HS-27A (cell line): ENCODE measurements at regions not wholly inside any gene's neighbourhood (a gene's known extent, or its start where the extent isn't known, plus 50 kb on each side); places are given as distances from the start of the nearest gene placed in this dataset.

Source experiments
- DNase-seq: peaks from one replicate; pipeline ENCODE4 v3.0.0-alpha.2; 2012; ENCODE audit warnings: low read depth, missing footprints

- no peak for DNase-seq
Measured at GRCh38 chr3:102529452-102529851, 94.6 kb downstream of the ZPLD1 start.

DNA sequence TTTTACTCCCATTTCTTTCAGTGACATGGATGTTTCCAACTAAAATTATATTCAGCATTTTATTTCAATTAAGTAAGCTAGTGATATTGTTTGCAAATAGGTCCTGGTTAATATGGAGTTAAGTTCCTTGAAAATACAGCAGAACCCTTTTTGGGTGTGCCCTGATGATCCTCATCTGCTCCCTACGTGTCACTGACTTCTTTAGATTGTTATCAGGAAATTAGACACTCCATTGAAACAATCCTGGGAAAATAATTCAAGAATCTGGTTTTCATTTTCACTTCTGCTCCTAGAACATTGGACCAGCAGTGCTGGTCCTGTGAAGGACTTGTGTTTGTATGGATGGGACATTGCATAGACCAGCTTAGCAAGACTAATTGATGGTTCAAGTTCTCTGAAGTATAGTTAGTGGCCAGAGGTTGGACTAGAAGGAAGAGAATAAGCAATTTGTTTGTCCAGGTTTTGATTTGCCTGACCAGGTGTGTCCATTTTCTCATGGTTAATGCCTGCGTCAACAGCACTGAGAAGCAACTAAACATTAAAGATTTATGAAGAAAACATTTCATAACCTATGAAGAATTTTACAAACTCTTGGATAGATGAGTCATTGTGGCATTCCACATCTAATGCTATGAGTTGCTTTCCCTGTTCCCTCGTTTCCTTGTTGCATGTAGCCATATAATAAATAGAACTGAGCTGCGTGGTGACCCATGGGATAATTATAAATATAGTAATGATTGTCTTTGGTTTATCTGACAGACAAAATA is 95.8 kb downstream of the ZPLD1 start:
- peak; percentile 36 for DNase-seq

GRCh38 chr3:102531686-102532085 is 96.9 kb downstream of the ZPLD1 start:
- no peak for DNase-seq

DNA sequence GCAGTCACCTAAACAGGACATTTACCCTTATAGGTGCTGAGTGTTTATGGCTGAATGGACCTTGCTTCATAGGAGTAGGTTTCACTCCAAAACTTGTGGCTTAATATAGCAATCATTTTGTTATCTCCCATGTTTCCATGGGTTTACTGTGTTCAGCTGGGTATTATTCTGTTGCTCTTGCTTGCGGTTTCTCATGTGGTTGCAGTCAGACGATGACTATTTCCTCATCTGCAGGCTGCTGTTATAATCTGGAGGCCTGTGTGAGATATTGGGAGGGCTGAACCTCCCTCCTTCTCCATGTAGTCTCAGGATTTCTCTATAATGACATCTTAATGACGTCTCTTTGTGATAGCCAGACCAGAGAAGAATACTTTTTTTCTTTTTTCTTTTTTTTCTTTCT is 98.1 kb downstream of the ZPLD1 start:
- DNase-seq: no peak

- DNase-seq: no peak
Measured at GRCh38 chr3:102533784-102534183, 99.0 kb downstream of the ZPLD1 start.

GRCh38 chr3:102536456-102536855 is 101.6 kb downstream of the ZPLD1 start:
- no peak for DNase-seq

DNA sequence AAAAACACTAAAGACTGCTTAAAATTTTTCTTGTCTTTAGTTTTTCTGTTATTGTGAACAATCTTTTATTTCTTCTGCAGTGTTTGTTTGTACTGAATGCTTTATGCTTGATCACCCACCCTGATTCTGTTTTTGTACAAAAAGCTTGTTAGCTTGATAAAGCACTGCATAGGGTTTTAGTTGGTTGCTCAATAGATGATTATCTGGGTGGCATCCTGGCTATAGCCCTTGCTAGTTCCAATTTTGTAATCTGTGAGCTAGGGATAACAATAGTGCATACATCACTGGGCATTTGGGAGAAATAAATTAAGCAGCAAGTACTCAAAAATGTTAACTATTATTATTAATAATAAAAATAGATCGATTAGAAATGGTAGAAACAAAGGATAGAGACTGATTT is 102.3 kb downstream of the ZPLD1 start:
- no peak for DNase-seq

GRCh38 chr3:102544741-102545140 is 109.9 kb downstream of the ZPLD1 start:
- DNase-seq: no peak

DNA sequence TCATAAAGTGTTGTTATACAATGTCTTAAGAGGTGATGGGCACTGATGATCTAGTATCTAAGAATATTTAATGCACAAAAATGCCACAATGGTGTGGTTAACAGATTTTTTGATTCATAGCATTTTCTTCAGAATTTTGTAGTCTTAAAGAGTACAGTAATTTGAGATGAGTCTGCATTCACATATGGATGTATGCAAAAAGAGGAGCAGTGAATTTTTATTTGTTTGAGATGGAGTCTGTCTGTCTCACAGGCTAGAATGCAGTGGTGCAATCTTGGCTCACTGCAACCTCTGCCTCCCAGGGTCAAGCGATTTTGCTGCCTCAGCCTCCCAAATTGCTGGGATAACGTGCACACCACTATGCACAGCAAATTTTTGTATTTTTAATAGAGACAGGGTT is 110.5 kb downstream of the ZPLD1 start:
- DNase-seq: no peak

DNA sequence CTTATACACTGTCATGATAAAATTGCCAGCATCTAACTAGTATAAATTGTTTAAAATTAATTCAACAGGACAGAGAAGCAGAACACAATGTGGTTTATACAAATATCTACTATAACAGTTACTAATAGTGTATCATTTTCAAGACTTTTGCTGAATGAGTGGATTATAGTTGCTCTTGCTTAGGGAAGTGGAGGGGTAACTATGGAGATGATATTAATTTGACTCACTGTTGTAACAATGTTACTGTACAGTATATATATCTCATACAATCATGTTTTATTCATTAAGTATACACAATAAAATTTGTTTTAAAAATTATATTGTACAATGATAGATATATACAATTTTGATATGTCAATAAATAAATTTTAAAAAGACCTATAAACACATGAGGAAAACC is 119.1 kb downstream of the ZPLD1 start:
- no peak for DNase-seq

GRCh38 chr3:102570511-102570910 is 135.7 kb downstream of the ZPLD1 start:
- DNase-seq: no peak

DNA sequence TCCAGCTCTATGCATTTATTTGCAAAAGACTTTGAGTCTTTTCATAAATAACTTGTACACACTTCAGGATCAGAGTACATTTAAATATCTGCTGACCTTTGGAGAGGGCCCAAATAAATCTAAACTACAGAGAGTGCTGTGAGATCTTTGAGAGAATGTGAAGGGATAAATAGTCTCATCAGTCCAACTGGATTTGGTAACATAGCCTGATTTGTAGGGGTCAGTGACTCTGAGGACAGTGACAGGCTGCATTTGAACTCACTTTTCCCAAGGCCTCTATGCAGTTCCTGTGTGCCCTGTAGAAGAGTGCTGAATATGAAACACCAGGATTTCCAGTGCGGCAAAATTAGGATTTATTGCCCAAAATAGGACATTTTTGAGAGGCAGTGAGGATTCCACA is 136.2 kb downstream of the ZPLD1 start:
- no peak for DNase-seq

GRCh38 chr3:102571720-102572384 is 137.0 kb downstream of the ZPLD1 start:
- no peak for DNase-seq

GRCh38 chr3:102573483-102574028 is 138.7 kb downstream of the ZPLD1 start:
- no peak for DNase-seq

GRCh38 chr3:102574355-102574754 is 139.5 kb downstream of the ZPLD1 start:
- no peak for DNase-seq

DNA sequence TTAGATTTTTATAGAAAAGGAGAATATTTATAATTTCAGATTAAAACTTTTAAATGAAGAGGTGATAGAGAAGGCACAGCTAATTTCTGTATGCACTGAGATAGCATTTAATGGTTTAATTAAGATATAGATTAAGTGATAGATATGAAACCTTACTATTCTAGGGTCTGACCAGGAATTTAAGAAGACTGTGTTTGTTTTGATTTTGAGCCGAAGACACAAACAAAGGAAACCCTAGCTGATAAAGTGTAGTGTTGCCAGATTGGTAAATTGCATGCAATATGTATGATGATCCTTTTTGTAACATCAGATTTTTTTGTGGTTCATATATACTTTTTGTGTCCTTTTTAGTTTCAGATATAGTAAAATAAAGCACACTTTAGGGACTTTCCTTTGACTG is 141.8 kb downstream of the ZPLD1 start:
- DNase-seq: no peak

- DNase-seq: no peak
Measured at GRCh38 chr3:102577082-102577789, 142.4 kb downstream of the ZPLD1 start.

- DNase-seq: no peak
Measured at GRCh38 chr3:102580760-102581159, 145.9 kb downstream of the ZPLD1 start.

GRCh38 chr3:102586485-102586884 is 151.7 kb downstream of the ZPLD1 start:
- no peak for DNase-seq

- DNase-seq: no peak
Measured at GRCh38 chr3:102593812-102594602, 159.2 kb downstream of the ZPLD1 start.

DNA sequence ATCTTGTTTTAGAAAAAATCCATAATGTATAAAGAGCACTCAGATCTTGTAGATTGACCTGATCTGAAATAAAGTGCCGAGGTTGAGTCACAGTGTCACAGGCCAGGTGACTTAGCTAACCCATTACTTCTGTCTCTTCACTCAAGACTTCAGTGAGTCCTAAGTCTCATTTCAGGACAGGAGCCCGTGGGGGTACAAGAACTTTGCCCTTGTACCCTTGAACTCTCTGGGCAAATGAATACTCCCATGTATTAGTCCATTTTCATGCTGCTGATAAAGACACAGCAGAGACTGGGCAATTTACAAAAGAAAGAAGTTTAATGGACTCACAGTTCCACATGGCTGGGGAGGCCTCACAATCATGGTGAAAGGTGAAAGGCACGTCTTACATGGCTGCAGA is 160.2 kb downstream of the ZPLD1 start:
- no peak for DNase-seq
